NT2/D1 (cell line): ENCODE measurements at regions not wholly inside any gene's neighbourhood (a gene's known extent, or its start where the extent isn't known, plus 50 kb on each side); places are given as distances from the start of the nearest gene placed in this dataset.

ENCODE experiments used
- SUZ12 ChIP-seq: IDR thresholded peaks from 2 replicates; pipeline ENCODE4 v1.6.1; 2011; ENCODE audit not compliant: insufficient read length, insufficient read depth; ENCODE audit errors: extremely low read depth
- YY1 ChIP-seq: IDR thresholded peaks from 2 replicates; pipeline ENCODE4 v1.6.1; 2011; ENCODE audit not compliant: insufficient read length, insufficient read depth
- ZNF274 ChIP-seq: IDR thresholded peaks from 2 replicates; pipeline ENCODE4 v1.6.1; 2011; ENCODE audit warnings: mild to moderate bottlenecking, low read depth, low read length

GRCh38 chr16:8342276-8342675, 248.0 kb downstream of the TMEM114 start:
- TF ChIP-seq SUZ12 (no peak), YY1 (no peak), ZNF274 (no peak)
